K562 (cell line): ENCODE measurements at regions not wholly inside any gene's neighbourhood (a gene's known extent, or its start where the extent isn't known, plus 50 kb on each side); places are given as distances from the start of the nearest gene placed in this dataset.

Source experiments
- ATAC-seq: fragments of 200-7000 bp; cut with Tn5 transposase; 3 replicates; pipeline ENCODE4 v1.9.1; 2020; ENCODE audit warnings: moderate library complexity
- BruUV-seq: library from RNA; stranded (reverse); fragments of 400-500 nt; replicated peaks from 2 replicates; lab custom pipeline; 2021; lab: Mats Ljungman, UMichigan
- CTCF ChIA-PET: fragments of 300-600 bp; formaldehyde crosslinking; extraction: SDS; loops from one replicate; lab custom pipeline; 2021; ENCODE audit warnings: low intra/inter-chr PET ratio; lab: Yijun Ruan, JAX
- POLR2A ChIA-PET: fragments of 300-600, 350-650 bp; sonication (Branson Sonifier 250); formaldehyde crosslinking; extraction: SDS; loops from one replicate; lab custom pipeline; 2021; ENCODE audit warnings: antibody characterized with exemption, inconsistent platforms; lab: Yijun Ruan, JAX
- DNase-seq, 4 experiments: peaks; one replicate each; pipeline versions ENCODE4 v3.0.0 to v3.0.0-alpha.2; 2011 to 2018; ENCODE audit warnings: low spot score in 3 of 4, mixed read lengths in 3 of 4; ENCODE audit errors: extremely low read depth in 1 of 4
- FAIRE-seq: peaks from 2 replicates; lab custom pipeline; 2011; peaks lifted over from hg19 to GRCh38; lab: Jason Lieb, UNC
- H2AFZ ChIP-seq: 2 replicates; pipeline ENCODE4 v1.6.0; 2011; ENCODE audit warnings: low read depth, low read length, control low read depth, inconsistent platforms
- H3K27ac ChIP-seq: fragments of 200-600 bp; 3 replicates; pipeline ENCODE4 v1.8.0; 2011; ENCODE audit warnings: low read depth, mild to moderate bottlenecking, control low read depth, inconsistent platforms, low read length, moderate library complexity, mixed read lengths; ENCODE audit errors: extremely low read depth
- H3K27me3 ChIP-seq, 2 experiments: fragments of 300-600 bp in 1 of 2; 2 replicates in 1 of 2; 3 replicates in 1 of 2; pipeline versions ENCODE4 v1.6.0 to v1.8.0; 2011; ENCODE audit warnings: inconsistent platforms in 2 of 2, low read length in 2 of 2, mild to moderate bottlenecking in 1 of 2, mixed read lengths in 1 of 2, moderate library complexity in 1 of 2; ENCODE audit not compliant: control insufficient read depth in 2 of 2, insufficient read depth in 2 of 2
- H3K36me3 ChIP-seq: fragments of 300-600 bp; 3 replicates; pipeline ENCODE4 v1.8.0; 2011; ENCODE audit warnings: mild to moderate bottlenecking, low read length, inconsistent platforms; ENCODE audit not compliant: control insufficient read depth, insufficient read depth
- H3K4me1 ChIP-seq, 2 experiments: fragments of 200-600 bp in 1 of 2; replicated peaks in 1 of 2; 2 replicates in 1 of 2; 3 replicates in 1 of 2; pipeline versions ENCODE4 v1.5.1 to v1.8.0; 2011; ENCODE audit warnings: inconsistent platforms in 2 of 2, low read length in 2 of 2, mild to moderate bottlenecking in 1 of 2, mixed read lengths in 1 of 2, moderate library complexity in 1 of 2; ENCODE audit not compliant: control insufficient read depth in 2 of 2, insufficient read depth in 2 of 2
- H3K4me2 ChIP-seq: 2 replicates; pipeline ENCODE4 v1.6.1; 2011; ENCODE audit warnings: low read length, control low read depth, inconsistent platforms, mixed read lengths; ENCODE audit not compliant: insufficient read depth
- H3K4me3 ChIP-seq: fragments of 200-600 bp; sonication (generic), shearing (Covaris generic); 2 replicates; pipeline ENCODE4 v1.5.1; 2016; ENCODE audit warnings: control low read depth, inconsistent platforms
- H3K79me2 ChIP-seq: fragments of 200-600 bp; 3 replicates; pipeline ENCODE4 v1.8.0; 2011; ENCODE audit warnings: low read length, inconsistent platforms; ENCODE audit not compliant: control insufficient read depth, insufficient read depth
- H3K9ac ChIP-seq, 2 experiments: 2 replicates each; pipeline versions ENCODE4 v1.6.0 to v1.6.1; 2011; ENCODE audit warnings: low read depth in 2 of 2, low read length in 2 of 2, control low read depth in 1 of 2, inconsistent platforms in 1 of 2, mild to moderate bottlenecking in 1 of 2, mixed read lengths in 1 of 2; ENCODE audit not compliant: insufficient read depth in 1 of 2
- H3K9me1 ChIP-seq: one replicate; pipeline ENCODE4 v1.6.0; 2011; ENCODE audit warnings: inconsistent platforms, mild to moderate bottlenecking, low read length, moderate library complexity; ENCODE audit not compliant: control insufficient read depth, insufficient read depth
- H3K9me3 ChIP-seq: replicated peaks from 2 replicates; pipeline ENCODE4 v1.5.1; 2011; ENCODE audit warnings: low read depth, low read length, inconsistent platforms; ENCODE audit not compliant: control insufficient read depth, insufficient read depth
- H4K20me1 ChIP-seq: replicated peaks from 2 replicates; pipeline ENCODE4 v1.6.1; 2011; ENCODE audit warnings: low read length, inconsistent platforms, mixed read lengths; ENCODE audit not compliant: control insufficient read depth, insufficient read depth
- ARID1B ChIP-seq: fragments of 450-650 bp; IDR thresholded peaks from 2 replicates; pipeline ENCODE4 v1.6.1; 2016; ENCODE audit warnings: antibody characterized with exemption, mild to moderate bottlenecking, inconsistent platforms
- CEBPG ChIP-seq, 3 experiments: fragments of 200-800 bp in 1 of 3; sonication (Bioruptor generic) in 1 of 3; sonication (generic) in 1 of 3; formaldehyde crosslinking in 1 of 3; IDR thresholded peaks in 2 of 3; conservative IDR thresholded peaks in 1 of 3; 2 replicates each; pipeline versions ENCODE4 v1.6.1 to v1.8.0; 2016 to 2022; ENCODE audit warnings: missing compliant biosample characterization in 2 of 3, missing genetic modification characterization in 2 of 3, mild to moderate bottlenecking in 1 of 3, missing genetic modification reagents in 1 of 3
- CHD4 ChIP-seq: fragments of 200-600 bp; sonication (generic); IDR thresholded peaks from 3 replicates; pipeline ENCODE4 v1.6.1; 2012; ENCODE audit warnings: low read depth, mild to moderate bottlenecking, mixed read lengths, low read length, inconsistent platforms; ENCODE audit not compliant: insufficient read depth, insufficient replicate concordance, poor library complexity, severe bottlenecking
- CREB1 ChIP-seq, 2 experiments: sonication (generic) in 1 of 2; formaldehyde crosslinking in 1 of 2; IDR thresholded peaks; 2 replicates each; pipeline versions ENCODE4 v1.6.1 to v1.8.0; 2012 to 2022; ENCODE audit warnings: inconsistent platforms in 1 of 2, mild to moderate bottlenecking in 1 of 2, missing genetic modification reagents in 1 of 2, moderate library complexity in 1 of 2
- FOXK2 ChIP-seq, 2 experiments: fragments of 450-650 bp; IDR thresholded peaks in 1 of 2; conservative IDR thresholded peaks in 1 of 2; 2 replicates each; pipeline ENCODE4 v1.6.1; 2016; ENCODE audit warnings: low read depth in 2 of 2, mild to moderate bottlenecking in 1 of 2
- NFIC ChIP-seq: fragments of 450-650 bp; IDR thresholded peaks from 2 replicates; pipeline ENCODE4 v1.6.1; 2017; ENCODE audit warnings: mild to moderate bottlenecking, inconsistent platforms
- PCBP1 ChIP-seq: fragments of 200-400 bp; formaldehyde crosslinking; IDR thresholded peaks from 2 replicates; pipeline ENCODE4 v1.6.1; 2018; ENCODE audit warnings: mild to moderate bottlenecking, low read depth, low read length; ENCODE audit not compliant: poor library complexity, severe bottlenecking
- SAP30 ChIP-seq: fragments of 200-600 bp; sonication (generic); IDR thresholded peaks from 2 replicates; pipeline ENCODE4 v1.6.1; 2012; ENCODE audit warnings: borderline replicate concordance, low read depth, mild to moderate bottlenecking, moderate library complexity, low read length, control low read depth, inconsistent platforms; ENCODE audit not compliant: insufficient read depth, poor library complexity, severe bottlenecking
- SIN3A ChIP-seq, 2 experiments: fragments of 150-350 bp in 1 of 2; IDR thresholded peaks; 2 replicates each; pipeline ENCODE4 v1.6.1; 2011 to 2016; ENCODE audit warnings: borderline replicate concordance in 2 of 2, low read depth in 2 of 2, low read length in 2 of 2, mild to moderate bottlenecking in 2 of 2, moderate library complexity in 2 of 2; ENCODE audit not compliant: control insufficient read depth in 1 of 2
- SRSF3 ChIP-seq: fragments of 200-400 bp; formaldehyde crosslinking; IDR thresholded peaks from 2 replicates; pipeline ENCODE4 v1.6.1; 2016; ENCODE audit warnings: mild to moderate bottlenecking, low read length, moderate library complexity; ENCODE audit not compliant: insufficient read depth
- XRCC4 ChIP-seq: IDR thresholded peaks from one replicate; pipeline ENCODE4 v1.6.1; 2011; ENCODE audit not compliant: insufficient read depth, insufficient read length; ENCODE audit errors: extremely low read depth
- XRCC5 ChIP-seq: fragments of 200-400 bp; formaldehyde crosslinking; IDR thresholded peaks from 2 replicates; pipeline ENCODE4 v1.6.1; 2017; ENCODE audit warnings: low read depth, mild to moderate bottlenecking, low read length
- ZKSCAN1 ChIP-seq: fragments of 150-350 bp; IDR thresholded peaks from 2 replicates; pipeline ENCODE4 v1.6.1; 2016; ENCODE audit warnings: low read depth, low read length
- WGBS: fragments of 100-300 bp; shearing (Covaris generic); methylation state at CpG from one replicate; pipeline ENCODE4 v1.1.6; 2016; ENCODE audit warnings: low coverage, mixed read lengths; ENCODE audit not compliant: insufficient coverage; ENCODE audit errors: missing lambda C conversion rate; 5-methylcytosine and 5-hydroxymethylcytosine counted together
- in situ Hi-C: fragments of 300-500 bp; cut with MboI; formaldehyde crosslinking; loops from 4 replicates; pipeline ENCODE4 v1.15.0; 2018; ENCODE audit warnings: inconsistent platforms, mixed read lengths
- intact Hi-C: fragments of 100-400 bp; cut with micrococcal nuclease; formaldehyde crosslinking; loops from 2 replicates; pipeline ENCODE4 v1.14.2; 2022
- TF ChIP-seq, protein P1 (sequence below): IDR thresholded peaks from 2 replicates; pipeline ENCODE4 v1.6.1; 2016; ENCODE audit warnings: missing genetic modification characterization, missing compliant biosample characterization
- TF ChIP-seq, protein P2 (sequence below): fragments of 450-650 bp; IDR thresholded peaks from 2 replicates; pipeline ENCODE4 v1.6.1; 2014; ENCODE audit warnings: low read depth, mild to moderate bottlenecking, moderate library complexity, borderline replicate concordance
- TF ChIP-seq, protein P3 (sequence below): fragments of 450-650 bp; formaldehyde crosslinking; IDR thresholded peaks from 2 replicates; pipeline ENCODE4 v1.4.0; 2020; ENCODE audit warnings: mild to moderate bottlenecking, moderate library complexity

DNA sequence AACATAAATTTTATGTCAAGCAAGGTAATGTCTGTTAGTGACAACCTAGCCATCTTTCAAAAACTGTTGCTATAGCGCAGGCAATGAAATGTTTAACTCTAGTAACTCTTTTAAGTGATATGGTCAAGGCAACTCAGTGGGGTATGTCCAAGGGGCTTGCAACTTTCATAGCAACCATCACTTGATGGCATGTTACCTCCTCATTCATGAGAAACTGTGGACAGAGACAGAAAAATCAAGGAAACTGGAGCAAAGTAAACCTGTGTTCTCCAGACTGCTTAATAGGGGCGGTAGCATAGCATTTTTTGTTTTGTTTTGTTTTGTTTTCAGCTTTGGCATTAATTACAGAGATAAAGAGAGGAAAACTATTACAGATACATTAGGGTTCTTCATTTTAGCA lies 1456.8 kb upstream of the AGA start:
- ChIA-PET CTCF (no interaction called here), POLR2A (interaction anchor here (0.6 kb wide), 1 partner anchor 79 kb away, joined by 3 read pairs; no protein-coding TSS in a partner anchor)
- H3K79me2 ChIP-seq = no peaks in the 10 kb centered on the region
- no peak overlapping the region for H3K4me3 ChIP-seq
- in situ Hi-C loops = no loop called here
- no peak for DNase-seq
- H2AFZ ChIP-seq = no peak overlapping the region
- ATAC-seq = no peak
- H3K9me3 ChIP-seq = no peaks in the 10 kb centered on the region; the same call in 1 of the 2 replicates
- no peak overlapping the region for H3K9ac ChIP-seq
- WGBS = 0% methylated on average over 2 of the region's 2 CpGs
- no peaks in the 10 kb centered on the region for H3K27me3 ChIP-seq
- no peak for FAIRE-seq
- no peak overlapping the region for H3K27ac ChIP-seq
- TF ChIP-seq, protein P1, sequence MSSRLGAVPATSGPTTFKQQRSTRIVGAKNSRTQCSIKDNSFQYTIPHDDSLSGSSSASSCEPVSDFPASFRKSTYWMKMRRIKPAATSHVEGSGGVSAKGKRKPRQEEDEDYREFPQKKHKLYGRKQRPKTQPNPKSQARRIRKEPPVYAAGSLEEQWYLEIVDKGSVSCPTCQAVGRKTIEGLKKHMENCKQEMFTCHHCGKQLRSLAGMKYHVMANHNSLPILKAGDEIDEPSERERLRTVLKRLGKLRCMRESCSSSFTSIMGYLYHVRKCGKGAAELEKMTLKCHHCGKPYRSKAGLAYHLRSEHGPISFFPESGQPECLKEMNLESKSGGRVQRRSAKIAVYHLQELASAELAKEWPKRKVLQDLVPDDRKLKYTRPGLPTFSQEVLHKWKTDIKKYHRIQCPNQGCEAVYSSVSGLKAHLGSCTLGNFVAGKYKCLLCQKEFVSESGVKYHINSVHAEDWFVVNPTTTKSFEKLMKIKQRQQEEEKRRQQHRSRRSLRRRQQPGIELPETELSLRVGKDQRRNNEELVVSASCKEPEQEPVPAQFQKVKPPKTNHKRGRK (tag) = no peak
- TF ChIP-seq CEBPG (CRISPR knock-in tag; IDR thresholded peaks at IDR 0.05) = no peak
- no peak for TF ChIP-seq CEBPG (tag; conservative IDR thresholded peaks at IDR 0.05 in 1 of 2, IDR thresholded peaks at IDR 0.05 in 1 of 2)
- no peak for TF ChIP-seq XRCC5
- no peak for TF ChIP-seq PCBP1
- TF ChIP-seq CHD4 = no peak
- no peak for TF ChIP-seq ZKSCAN1
- no peak for TF ChIP-seq CREB1 (IDR thresholded peaks at IDR 0.05)
- TF ChIP-seq CREB1 (CRISPR knock-in tag; IDR thresholded peaks at IDR 0.05) = no peak
- no peak for TF ChIP-seq NFIC
- no peak for TF ChIP-seq FOXK2 (conservative IDR thresholded peaks at IDR 0.05 in 1 of 2, IDR thresholded peaks at IDR 0.05 in 1 of 2; ENCODE audit: low read depth in 2 of 2)
- TF ChIP-seq SRSF3 = no peak
- no peak for TF ChIP-seq ARID1B
- TF ChIP-seq, protein P2, sequence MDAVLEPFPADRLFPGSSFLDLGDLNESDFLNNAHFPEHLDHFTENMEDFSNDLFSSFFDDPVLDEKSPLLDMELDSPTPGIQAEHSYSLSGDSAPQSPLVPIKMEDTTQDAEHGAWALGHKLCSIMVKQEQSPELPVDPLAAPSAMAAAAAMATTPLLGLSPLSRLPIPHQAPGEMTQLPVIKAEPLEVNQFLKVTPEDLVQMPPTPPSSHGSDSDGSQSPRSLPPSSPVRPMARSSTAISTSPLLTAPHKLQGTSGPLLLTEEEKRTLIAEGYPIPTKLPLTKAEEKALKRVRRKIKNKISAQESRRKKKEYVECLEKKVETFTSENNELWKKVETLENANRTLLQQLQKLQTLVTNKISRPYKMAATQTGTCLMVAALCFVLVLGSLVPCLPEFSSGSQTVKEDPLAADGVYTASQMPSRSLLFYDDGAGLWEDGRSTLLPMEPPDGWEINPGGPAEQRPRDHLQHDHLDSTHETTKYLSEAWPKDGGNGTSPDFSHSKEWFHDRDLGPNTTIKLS = no peak
- no peak for TF ChIP-seq SAP30
- TF ChIP-seq, protein P3, sequence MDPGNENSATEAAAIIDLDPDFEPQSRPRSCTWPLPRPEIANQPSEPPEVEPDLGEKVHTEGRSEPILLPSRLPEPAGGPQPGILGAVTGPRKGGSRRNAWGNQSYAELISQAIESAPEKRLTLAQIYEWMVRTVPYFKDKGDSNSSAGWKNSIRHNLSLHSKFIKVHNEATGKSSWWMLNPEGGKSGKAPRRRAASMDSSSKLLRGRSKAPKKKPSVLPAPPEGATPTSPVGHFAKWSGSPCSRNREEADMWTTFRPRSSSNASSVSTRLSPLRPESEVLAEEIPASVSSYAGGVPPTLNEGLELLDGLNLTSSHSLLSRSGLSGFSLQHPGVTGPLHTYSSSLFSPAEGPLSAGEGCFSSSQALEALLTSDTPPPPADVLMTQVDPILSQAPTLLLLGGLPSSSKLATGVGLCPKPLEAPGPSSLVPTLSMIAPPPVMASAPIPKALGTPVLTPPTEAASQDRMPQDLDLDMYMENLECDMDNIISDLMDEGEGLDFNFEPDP = no peak
- TF ChIP-seq XRCC4 = no peak
- TF ChIP-seq SIN3A (IDR thresholded peaks at IDR 0.05; ENCODE audit: borderline replicate concordance in 2 of 2, control insufficient read depth in 1 of 2, low read depth in 2 of 2, low read length in 2 of 2) = no peak
- intact Hi-C loops = no loop called here
- no TSS peak for BruUV-seq
- no peaks in the 10 kb centered on the region for H3K9me1 ChIP-seq
- no peaks in the 10 kb centered on the region for H3K36me3 ChIP-seq
- no peaks in the 10 kb centered on the region for H3K4me1 ChIP-seq
- no peaks in the 10 kb centered on the region for H4K20me1 ChIP-seq
- no peak overlapping the region for H3K4me2 ChIP-seq
